Stimulated activated CD4-positive, alpha-beta T cell treated with anti-CD3 and anti-CD28 coated beads, TNF-alpha, amount 100 ng/mL, for 48 hours (primary cell): ENCODE measurements at regions not wholly inside any gene's neighbourhood (a gene's known extent, or its start where the extent isn't known, plus 50 kb on each side); places are given as distances from the start of the nearest gene placed in this dataset.

Source experiments
- DNase-seq, 3 donors: peaks; one replicate each; pipeline ENCODE4 v3.0.0-alpha.2; 2020; ENCODE audit warnings: low read depth in 3 of 3

DNA sequence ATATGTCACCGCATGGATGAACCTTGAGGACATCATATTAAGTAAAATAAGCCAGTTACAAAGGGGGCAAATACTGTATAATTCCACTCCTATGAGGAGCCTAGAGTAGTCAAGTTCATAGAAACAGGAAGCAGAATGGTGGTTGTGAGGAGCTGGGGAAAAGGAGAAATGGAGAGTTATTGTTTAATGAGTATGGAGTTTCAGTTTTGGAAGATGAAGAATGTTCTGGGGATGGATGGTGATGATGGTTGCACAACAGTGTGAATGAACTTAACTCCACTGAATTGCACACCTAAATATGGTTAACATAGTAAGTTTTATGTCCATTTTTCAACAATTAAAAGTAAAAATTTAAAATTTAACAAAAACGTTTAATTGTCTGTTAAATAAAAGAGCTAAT lies 220.9 kb upstream of the JUN start:
- DNase-seq, result no peak

- DNase-seq, result no peak
These were observed 221.8 kb upstream of the JUN start for GRCh38 chr1:59005491-59006288.

DNA sequence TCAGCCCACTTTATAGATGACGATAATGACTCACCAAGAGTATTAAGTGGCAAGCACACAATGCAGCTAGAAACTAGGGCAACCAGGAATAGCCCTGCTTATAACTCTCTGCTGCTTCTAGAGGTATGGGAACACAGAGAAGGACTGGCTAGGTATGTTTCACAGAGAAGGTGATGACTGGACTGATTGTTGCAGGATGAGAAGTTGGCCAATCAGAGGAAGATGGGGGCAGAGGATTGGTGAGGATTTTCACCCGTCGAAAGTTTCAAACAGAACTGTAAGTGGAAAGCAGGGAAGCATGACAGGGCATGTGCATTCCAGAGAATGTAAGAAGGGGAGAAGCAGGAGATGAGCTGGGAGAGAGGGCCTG lies 222.4 kb upstream of the JUN start:
- DNase-seq, result no peak

- DNase-seq, result no peak
These were observed 223.1 kb upstream of the JUN start for GRCh38 chr1:59006932-59007331.

DNA sequence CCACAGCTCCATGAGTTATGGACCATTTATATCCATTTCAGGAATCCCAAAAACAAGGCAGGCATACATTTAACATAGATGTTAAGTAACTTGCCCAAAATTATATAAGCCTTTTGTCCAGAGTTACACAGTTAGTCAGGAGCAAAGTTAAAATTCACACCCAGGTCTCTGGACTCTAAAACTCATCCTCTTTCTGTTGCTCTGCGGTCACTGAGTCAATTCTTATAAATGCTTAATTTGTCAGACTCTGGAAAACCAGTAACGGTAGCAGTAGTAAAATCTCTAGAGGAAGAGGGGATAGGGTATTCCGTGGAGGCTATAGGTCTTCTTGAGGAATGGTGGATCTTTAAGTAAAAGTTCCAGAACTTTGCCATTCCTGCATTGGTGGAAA lies 223.6 kb upstream of the JUN start:
- DNase-seq, result no peak

DNA sequence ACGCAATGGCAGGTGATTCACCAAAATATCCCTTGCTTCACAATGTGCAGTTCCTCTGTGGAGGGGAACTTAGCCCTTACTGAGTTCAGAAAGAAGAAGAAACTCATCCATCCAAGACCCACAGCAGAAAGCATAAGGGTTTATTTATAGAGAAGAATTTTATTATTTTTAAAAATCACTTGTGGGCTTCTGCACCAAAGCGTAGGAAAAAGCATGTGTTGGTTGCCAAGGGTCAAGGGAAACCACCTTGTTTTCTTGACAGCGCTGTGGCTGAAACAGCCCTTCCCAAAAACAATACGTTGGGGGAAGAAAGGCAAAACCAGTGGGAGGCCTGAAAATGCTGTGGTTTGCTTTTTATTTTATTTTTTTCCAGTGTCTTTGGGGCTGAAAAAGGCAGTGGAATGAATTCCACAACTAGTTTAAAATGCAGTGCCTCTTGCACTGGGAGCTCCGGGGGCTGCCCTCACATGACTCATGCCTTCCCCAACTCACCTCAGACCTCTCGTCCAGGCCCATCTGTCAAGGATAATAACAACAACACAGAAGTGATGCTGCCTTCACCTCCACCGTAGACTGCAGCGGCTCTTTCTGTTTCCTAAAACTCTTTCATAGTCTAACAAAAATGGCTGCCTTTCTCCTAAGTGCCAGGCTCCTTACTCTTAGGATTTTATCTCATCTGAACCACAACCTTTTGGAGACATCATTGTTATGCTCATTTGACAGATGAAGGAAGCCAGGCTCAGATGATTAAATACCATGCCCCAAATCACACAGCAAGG lies 224.2 kb upstream of the JUN start:
- DNase-seq, result peak in 1 of 3 donors; percentile 11

- no peak for DNase-seq
These were observed 224.9 kb upstream of the JUN start for GRCh38 chr1:59008599-59009347.

GRCh38 chr1:59011663-59012062 lies 227.8 kb upstream of the JUN start:
- no peak for DNase-seq

DNA sequence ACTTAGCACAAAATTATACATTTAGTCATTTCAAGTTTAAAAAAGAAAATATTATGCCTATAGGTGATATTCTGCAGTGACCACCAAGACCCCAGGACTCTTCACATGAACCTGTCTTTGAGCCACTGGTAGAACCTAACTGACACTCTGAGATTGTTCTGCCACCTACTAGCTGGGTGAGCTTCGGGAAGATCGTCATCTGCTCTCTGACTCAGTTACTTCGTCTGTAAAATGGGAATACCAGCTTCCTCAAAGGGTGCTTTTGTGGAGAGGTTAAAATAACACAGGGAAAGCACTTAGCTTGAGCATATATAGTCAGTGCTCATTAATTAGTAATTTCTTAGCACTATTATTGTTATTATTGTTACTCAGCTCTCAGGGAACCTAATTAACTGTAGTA lies 228.5 kb upstream of the JUN start:
- no peak for DNase-seq

- no peak for DNase-seq
These were observed 229.6 kb upstream of the JUN start for GRCh38 chr1:59013276-59013927.

GRCh38 chr1:59013928-59014279 lies 230.1 kb upstream of the JUN start:
- no peak for DNase-seq

DNA sequence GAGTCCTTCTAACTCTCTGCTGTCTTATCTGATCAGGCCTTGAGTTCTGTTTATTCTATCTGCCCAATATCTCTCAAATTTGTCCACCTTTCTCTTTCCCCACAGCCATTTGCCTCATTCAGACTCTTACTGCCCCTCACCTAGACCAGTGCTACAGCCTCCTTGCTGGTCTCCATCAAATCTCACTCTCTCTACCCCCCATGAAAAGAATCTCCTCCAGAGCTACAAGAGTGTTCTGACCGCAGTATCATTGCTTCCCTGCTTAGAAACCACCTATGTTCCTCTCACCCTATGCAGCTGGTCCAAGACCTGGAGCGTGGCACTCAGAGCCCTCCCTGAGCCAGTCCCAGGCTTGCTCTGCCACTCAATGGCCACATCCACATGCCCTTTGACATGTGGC lies 231.0 kb upstream of the JUN start:
- DNase-seq, result no peak

DNA sequence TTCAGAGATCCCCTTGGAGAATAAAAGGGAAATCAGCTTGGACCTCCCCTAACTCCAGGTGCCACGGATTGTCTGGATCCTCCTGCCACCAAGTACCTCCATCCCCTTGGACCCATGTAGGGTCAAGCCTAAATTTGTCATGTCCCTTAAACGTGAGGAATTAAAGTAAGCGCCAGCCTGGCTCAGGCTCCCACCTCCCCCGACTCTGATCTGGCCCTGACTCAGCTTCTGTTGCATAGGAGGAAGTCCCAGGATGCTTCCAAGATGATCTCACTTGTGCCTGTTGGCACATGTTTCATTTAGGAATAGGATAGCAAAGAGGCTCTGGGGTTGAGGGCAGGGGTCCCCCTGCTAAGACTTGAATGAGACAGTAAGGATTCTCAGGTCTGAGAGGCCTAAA lies 231.9 kb upstream of the JUN start:
- DNase-seq, result no peak

- no peak for DNase-seq
These were observed 232.5 kb upstream of the JUN start for GRCh38 chr1:59016390-59016789.

- no peak for DNase-seq
These were observed 233.8 kb upstream of the JUN start for GRCh38 chr1:59017501-59018231.

- no peak for DNase-seq
These were observed 234.6 kb upstream of the JUN start for GRCh38 chr1:59018446-59018845.

DNA sequence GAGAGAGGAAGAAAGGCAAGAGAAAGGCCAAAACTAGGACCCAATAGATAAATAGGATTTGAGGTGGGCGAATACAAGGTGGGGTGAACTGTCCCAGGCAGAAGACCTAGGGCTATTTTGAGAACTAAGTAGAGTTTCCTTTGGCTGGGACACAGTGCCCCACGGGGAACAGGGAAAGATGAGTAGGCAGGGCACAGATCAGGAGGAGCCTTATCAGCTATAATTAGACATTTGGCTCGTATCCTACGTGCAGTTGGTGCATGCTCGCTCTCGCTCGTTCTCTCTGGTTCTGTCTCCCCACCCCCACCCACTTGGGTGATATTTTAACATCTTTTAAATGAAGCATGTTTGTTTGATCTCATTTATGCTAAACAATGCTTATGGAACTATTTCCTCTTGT lies 235.0 kb upstream of the JUN start:
- no peak for DNase-seq

DNA sequence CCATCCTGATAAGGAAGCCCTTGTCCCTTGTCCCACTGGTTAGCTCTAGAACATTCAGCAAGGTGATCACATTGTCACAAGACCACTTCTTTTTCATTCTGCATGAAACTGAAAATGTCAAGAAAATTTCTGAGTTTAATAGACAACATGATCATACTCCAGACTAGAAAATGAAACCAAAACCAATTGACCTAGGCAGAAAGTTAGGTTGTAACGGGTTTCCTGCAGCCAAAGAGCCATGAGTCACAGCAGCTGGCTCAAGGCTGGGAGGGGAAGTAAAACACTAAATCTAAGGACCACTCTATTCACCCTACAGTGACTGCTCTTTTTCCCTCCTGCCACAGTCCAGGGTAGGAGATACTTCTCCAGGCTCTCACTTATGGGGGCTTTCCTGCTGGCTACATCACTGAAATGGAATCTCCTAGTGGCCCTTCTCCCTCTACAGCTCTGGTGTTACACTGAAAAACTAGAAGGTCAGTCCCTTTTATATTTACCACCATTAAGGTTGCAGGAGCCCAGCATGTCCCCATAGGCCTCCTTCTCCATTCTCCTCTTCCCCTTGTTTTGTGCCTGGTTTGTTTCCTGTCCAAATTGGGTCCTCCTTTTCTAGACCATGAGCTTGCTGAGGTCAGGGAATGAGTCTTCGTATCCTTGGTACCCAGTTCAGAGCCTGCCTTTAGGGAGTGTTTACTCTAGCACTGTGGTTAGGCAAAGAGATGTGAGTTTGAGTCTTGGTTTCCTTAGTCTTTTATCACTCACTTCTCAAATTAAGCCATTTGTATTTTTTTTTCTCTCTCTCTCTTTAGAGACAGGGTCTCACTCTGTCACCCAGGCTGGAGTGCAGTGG lies 236.5 kb upstream of the JUN start:
- peak in 1 of 3 donors; percentile 11 for DNase-seq

DNA sequence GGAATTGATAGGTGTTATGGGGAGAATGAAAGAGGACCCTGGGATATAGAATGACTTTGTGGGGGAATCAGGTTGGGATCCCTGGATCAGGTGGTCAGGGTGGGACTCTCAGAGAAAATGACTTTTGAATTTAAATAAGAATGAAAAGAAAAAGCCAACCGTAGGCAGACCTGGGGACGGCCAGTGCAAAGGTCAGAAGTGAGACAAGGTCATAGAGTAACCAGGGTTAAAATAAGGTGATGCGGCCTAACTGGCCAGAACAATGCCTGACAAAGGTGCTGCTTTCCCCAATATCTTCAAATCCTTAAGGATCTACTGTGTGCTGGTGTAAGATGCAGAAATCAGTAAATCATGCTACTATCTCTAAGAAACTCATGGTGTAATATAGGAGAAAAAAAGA lies 238.4 kb upstream of the JUN start:
- no peak for DNase-seq

DNA sequence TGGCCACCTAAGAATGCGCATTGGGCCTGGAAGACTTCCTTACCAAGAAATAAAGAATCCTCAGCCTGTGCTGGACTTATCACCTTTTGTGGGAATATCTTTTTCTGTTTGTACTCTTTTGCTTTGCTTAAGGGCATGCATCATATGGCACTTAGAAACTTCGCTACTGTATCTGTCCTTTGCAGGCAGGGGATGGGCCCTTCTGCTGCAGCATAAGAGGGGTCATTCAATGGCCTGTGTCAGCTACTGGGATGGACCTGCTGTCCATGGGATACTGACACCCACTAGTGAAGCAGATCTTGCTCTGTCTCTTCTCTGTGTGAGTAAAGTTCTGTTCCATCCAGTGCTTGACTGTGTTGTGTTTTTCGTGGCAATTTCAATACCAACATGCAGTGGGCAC lies 239.0 kb upstream of the JUN start:
- no peak for DNase-seq

- DNase-seq, result no peak
These were observed 241.4 kb upstream of the JUN start for GRCh38 chr1:59025201-59025600.
